GM23338 (cell line): ENCODE measurements at regions not wholly inside any gene's neighbourhood (a gene's known extent, or its start where the extent isn't known, plus 50 kb on each side); places are given as distances from the start of the nearest gene placed in this dataset.

Experiments
- ATAC-seq: fragments of 200-7000 bp; cut with Tn5 transposase; 3 replicates; pipeline ENCODE4 v1.9.1; 2020
- DNase-seq: peaks from one replicate; pipeline ENCODE4 v3.0.0-alpha.2; 2015; ENCODE audit warnings: low spot score
- H2AFZ ChIP-seq: fragments of 200-600 bp; sonication (generic); 2 replicates; pipeline ENCODE4 v1.8.0; 2016; ENCODE audit warnings: antibody characterized with exemption, mild to moderate bottlenecking, moderate library complexity
- H3F3A ChIP-seq: fragments of 200-600 bp; sonication (generic); replicated peaks from 2 replicates; pipeline ENCODE4 v1.8.0; 2017; ENCODE audit warnings: antibody characterized with exemption, mixed run types, low read depth
- H3K27ac ChIP-seq: fragments of 200-600 bp; sonication (generic); 2 replicates; pipeline ENCODE4 v1.6.1; 2016; ENCODE audit warnings: low read depth
- H3K27me3 ChIP-seq: fragments of 200-600 bp; sonication (generic); 2 replicates; pipeline ENCODE4 v1.8.0; 2016; ENCODE audit warnings: mild to moderate bottlenecking, mixed run types, moderate library complexity; ENCODE audit not compliant: insufficient read depth
- H3K36me3 ChIP-seq: fragments of 200-600 bp; sonication (generic); 2 replicates; pipeline ENCODE4 v1.8.0; 2016; ENCODE audit warnings: mild to moderate bottlenecking; ENCODE audit not compliant: insufficient read depth
- H3K4me1 ChIP-seq: fragments of 200-600 bp; sonication (generic); 2 replicates; pipeline ENCODE4 v1.8.0; 2016; ENCODE audit warnings: mild to moderate bottlenecking, moderate library complexity; ENCODE audit not compliant: insufficient read depth
- H3K4me2 ChIP-seq: fragments of 200-600 bp; sonication (generic); 2 replicates; pipeline ENCODE4 v1.7.1; 2017; ENCODE audit warnings: mixed run types
- H3K4me3 ChIP-seq: fragments of 200-600 bp; sonication (generic); 2 replicates; pipeline ENCODE4 v1.6.1; 2016; ENCODE audit warnings: mixed run types
- H3K79me2 ChIP-seq: fragments of 200-600 bp; sonication (generic); replicated peaks from 2 replicates; pipeline ENCODE4 v1.8.0; 2017; ENCODE audit warnings: mild to moderate bottlenecking; ENCODE audit not compliant: insufficient read depth
- H3K9me2 ChIP-seq: fragments of 200-600 bp; sonication (generic); 2 replicates; pipeline ENCODE4 v1.8.0; 2017; ENCODE audit not compliant: insufficient read depth
- H4K20me1 ChIP-seq: fragments of 200-600 bp; sonication (generic); replicated peaks from 2 replicates; pipeline ENCODE4 v1.8.0; 2017; ENCODE audit warnings: mild to moderate bottlenecking; ENCODE audit not compliant: insufficient read depth
- H3K27ac Mint-ChIP-seq: 2 replicates; pipeline ENCODE4 v1.8.0; 2020; ENCODE audit warnings: inconsistent platforms, mild to moderate bottlenecking, moderate library complexity, mixed read lengths
- H3K27me3 Mint-ChIP-seq: 3 replicates; pipeline ENCODE4 v1.8.0; 2022; ENCODE audit warnings: low read depth, mild to moderate bottlenecking, moderate library complexity, mixed read lengths, inconsistent platforms; ENCODE audit not compliant: insufficient read depth, poor library complexity
- H3K36me3 Mint-ChIP-seq: 3 replicates; pipeline ENCODE4 v1.8.0; 2021; ENCODE audit warnings: low read depth, mild to moderate bottlenecking, inconsistent platforms, moderate library complexity, mixed read lengths
- H3K4me1 Mint-ChIP-seq: 3 replicates; pipeline ENCODE4 v1.8.0; 2020; ENCODE audit warnings: mild to moderate bottlenecking, inconsistent platforms, mixed read lengths
- H3K4me3 Mint-ChIP-seq: 3 replicates; pipeline ENCODE4 v1.8.0; 2021; ENCODE audit warnings: moderate library complexity, mild to moderate bottlenecking, inconsistent platforms, mixed read lengths
- H3K9me3 Mint-ChIP-seq: 3 replicates; pipeline ENCODE4 v1.8.0; 2020; ENCODE audit warnings: moderate library complexity, mild to moderate bottlenecking, inconsistent platforms, mixed read lengths
- CREB1 ChIP-seq: fragments of 250-450 bp; sonication (Bioruptor Pico); IDR thresholded peaks from 2 replicates; pipeline ENCODE4 v1.5.0; 2020; ENCODE audit warnings: low read depth, mild to moderate bottlenecking, moderate library complexity
- EZH2 ChIP-seq: fragments of 200-600 bp; sonication (generic); IDR thresholded peaks from one replicate; pipeline ENCODE4 v1.8.0; 2017; ENCODE audit warnings: antibody characterized with exemption, mild to moderate bottlenecking, low read depth; ENCODE audit not compliant: unreplicated experiment
- EZH2phosphoT487 ChIP-seq: fragments of 200-600 bp; sonication (generic); IDR thresholded peaks from one replicate; pipeline ENCODE4 v1.8.1; 2018; ENCODE audit warnings: antibody characterized with exemption; ENCODE audit not compliant: unreplicated experiment
- JUNB ChIP-seq: IDR thresholded peaks from one replicate; pipeline ENCODE4 v1.6.1; 2016; ENCODE audit warnings: antibody characterized with exemption; ENCODE audit not compliant: unreplicated experiment
- NANOG ChIP-seq: IDR thresholded peaks from 2 replicates; pipeline ENCODE4 v1.6.1; 2016; ENCODE audit warnings: antibody characterized with exemption, borderline replicate concordance
- POLR2AphosphoS5 ChIP-seq: IDR thresholded peaks from 2 replicates; pipeline ENCODE4 v1.6.1; 2016; ENCODE audit warnings: antibody characterized with exemption, low read depth
- STAT1 ChIP-seq: IDR thresholded peaks from one replicate; pipeline ENCODE4 v1.6.1; 2016; ENCODE audit warnings: antibody characterized with exemption; ENCODE audit not compliant: unreplicated experiment
- ZNF114 ChIP-seq: fragments of 250-450 bp; sonication (Bioruptor Pico); IDR thresholded peaks from 2 replicates; pipeline ENCODE4 v1.5.0; 2020; ENCODE audit warnings: mild to moderate bottlenecking, moderate library complexity
- ZNF331 ChIP-seq: fragments of 250-450 bp; sonication (Bioruptor Pico); IDR thresholded peaks from 2 replicates; pipeline ENCODE4 v1.5.0; 2020; ENCODE audit warnings: low read depth, mild to moderate bottlenecking, moderate library complexity
- TF ChIP-seq, protein P1 (sequence below): IDR thresholded peaks from 2 replicates; pipeline ENCODE4 v1.6.1; 2016; ENCODE audit warnings: antibody characterized with exemption
- TF ChIP-seq, protein P2 (sequence below), 2 experiments: fragments of 200-600 bp in 1 of 2; sonication (generic) in 1 of 2; conservative IDR thresholded peaks; 2 replicates each; pipeline versions ENCODE4 v1.5.1 to v1.6.1; 2016 to 2017; ENCODE audit warnings: antibody characterized with exemption in 2 of 2, low read depth in 2 of 2, mild to moderate bottlenecking in 2 of 2, moderate library complexity in 1 of 2
- TF ChIP-seq, protein P3 (sequence below): IDR thresholded peaks from one replicate; pipeline ENCODE4 v1.6.1; 2018; ENCODE audit warnings: antibody characterized with exemption; ENCODE audit not compliant: unreplicated experiment
- TF ChIP-seq, protein P4 (sequence below): fragments of 250-450 bp; sonication (Bioruptor Pico); IDR thresholded peaks from 2 replicates; pipeline ENCODE4 v1.5.0; 2020; ENCODE audit warnings: mild to moderate bottlenecking, moderate library complexity

DNA sequence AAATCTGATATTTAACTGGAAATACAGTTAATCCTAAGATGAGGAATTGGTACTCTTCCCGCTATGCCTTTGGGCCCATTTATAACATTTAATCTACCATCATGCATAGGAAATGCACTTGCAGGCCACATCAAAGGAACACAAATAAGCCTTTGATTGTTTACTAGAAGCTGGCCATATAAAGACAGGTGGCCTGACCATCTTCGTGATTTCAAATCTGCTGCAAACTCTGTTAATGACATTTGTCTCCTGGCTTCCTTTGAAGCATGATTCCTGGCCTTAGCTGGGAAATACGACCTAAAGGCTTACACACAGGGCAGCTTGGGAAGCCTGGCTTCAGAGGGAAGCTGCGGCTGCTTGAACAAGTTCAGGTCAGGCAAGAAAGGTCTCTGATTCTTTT is 552.1 kb downstream of the CDH26 start:
- H3K36me3 Mint-ChIP-seq: no peaks in the 10 kb centered on the region; the same call in 2 of the 3 replicates
- Histone ChIP-seq H2AFZ (no peak overlapping the region), H4K20me1 (no peaks in the 10 kb centered on the region), H3K27ac (no peak overlapping the region), H3K9me2 (no peaks in the 10 kb centered on the region), H3K79me2 (no peaks in the 10 kb centered on the region), H3K4me3 (no peak overlapping the region), H3K36me3 (peaks cover 6% of the 10 kb centered on the region; the same call in 1 of the 2 replicates), H3K27me3 (no peaks in the 10 kb centered on the region), H3F3A (no peaks in the 10 kb centered on the region), H3K4me1 (no peaks in the 10 kb centered on the region), H3K4me2 (no peak overlapping the region)
- TF ChIP-seq ZNF114 (CRISPR knock-in tag): no peak
- TF ChIP-seq, protein P1, sequence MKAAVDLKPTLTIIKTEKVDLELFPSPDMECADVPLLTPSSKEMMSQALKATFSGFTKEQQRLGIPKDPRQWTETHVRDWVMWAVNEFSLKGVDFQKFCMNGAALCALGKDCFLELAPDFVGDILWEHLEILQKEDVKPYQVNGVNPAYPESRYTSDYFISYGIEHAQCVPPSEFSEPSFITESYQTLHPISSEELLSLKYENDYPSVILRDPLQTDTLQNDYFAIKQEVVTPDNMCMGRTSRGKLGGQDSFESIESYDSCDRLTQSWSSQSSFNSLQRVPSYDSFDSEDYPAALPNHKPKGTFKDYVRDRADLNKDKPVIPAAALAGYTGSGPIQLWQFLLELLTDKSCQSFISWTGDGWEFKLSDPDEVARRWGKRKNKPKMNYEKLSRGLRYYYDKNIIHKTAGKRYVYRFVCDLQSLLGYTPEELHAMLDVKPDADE: no peak
- TF ChIP-seq JUNB: no peak
- TF ChIP-seq, protein P2, sequence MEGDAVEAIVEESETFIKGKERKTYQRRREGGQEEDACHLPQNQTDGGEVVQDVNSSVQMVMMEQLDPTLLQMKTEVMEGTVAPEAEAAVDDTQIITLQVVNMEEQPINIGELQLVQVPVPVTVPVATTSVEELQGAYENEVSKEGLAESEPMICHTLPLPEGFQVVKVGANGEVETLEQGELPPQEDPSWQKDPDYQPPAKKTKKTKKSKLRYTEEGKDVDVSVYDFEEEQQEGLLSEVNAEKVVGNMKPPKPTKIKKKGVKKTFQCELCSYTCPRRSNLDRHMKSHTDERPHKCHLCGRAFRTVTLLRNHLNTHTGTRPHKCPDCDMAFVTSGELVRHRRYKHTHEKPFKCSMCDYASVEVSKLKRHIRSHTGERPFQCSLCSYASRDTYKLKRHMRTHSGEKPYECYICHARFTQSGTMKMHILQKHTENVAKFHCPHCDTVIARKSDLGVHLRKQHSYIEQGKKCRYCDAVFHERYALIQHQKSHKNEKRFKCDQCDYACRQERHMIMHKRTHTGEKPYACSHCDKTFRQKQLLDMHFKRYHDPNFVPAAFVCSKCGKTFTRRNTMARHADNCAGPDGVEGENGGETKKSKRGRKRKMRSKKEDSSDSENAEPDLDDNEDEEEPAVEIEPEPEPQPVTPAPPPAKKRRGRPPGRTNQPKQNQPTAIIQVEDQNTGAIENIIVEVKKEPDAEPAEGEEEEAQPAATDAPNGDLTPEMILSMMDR (conservative IDR thresholded peaks at IDR 0.05; ENCODE audit: low read depth in 2 of 2): no peak
- TF ChIP-seq CREB1 (CRISPR knock-in tag): no peak
- no peak for TF ChIP-seq ZNF331 (CRISPR knock-in tag)
- no peak for TF ChIP-seq EZH2phosphoT487
- no peak for TF ChIP-seq STAT1
- TF ChIP-seq, protein P3, sequence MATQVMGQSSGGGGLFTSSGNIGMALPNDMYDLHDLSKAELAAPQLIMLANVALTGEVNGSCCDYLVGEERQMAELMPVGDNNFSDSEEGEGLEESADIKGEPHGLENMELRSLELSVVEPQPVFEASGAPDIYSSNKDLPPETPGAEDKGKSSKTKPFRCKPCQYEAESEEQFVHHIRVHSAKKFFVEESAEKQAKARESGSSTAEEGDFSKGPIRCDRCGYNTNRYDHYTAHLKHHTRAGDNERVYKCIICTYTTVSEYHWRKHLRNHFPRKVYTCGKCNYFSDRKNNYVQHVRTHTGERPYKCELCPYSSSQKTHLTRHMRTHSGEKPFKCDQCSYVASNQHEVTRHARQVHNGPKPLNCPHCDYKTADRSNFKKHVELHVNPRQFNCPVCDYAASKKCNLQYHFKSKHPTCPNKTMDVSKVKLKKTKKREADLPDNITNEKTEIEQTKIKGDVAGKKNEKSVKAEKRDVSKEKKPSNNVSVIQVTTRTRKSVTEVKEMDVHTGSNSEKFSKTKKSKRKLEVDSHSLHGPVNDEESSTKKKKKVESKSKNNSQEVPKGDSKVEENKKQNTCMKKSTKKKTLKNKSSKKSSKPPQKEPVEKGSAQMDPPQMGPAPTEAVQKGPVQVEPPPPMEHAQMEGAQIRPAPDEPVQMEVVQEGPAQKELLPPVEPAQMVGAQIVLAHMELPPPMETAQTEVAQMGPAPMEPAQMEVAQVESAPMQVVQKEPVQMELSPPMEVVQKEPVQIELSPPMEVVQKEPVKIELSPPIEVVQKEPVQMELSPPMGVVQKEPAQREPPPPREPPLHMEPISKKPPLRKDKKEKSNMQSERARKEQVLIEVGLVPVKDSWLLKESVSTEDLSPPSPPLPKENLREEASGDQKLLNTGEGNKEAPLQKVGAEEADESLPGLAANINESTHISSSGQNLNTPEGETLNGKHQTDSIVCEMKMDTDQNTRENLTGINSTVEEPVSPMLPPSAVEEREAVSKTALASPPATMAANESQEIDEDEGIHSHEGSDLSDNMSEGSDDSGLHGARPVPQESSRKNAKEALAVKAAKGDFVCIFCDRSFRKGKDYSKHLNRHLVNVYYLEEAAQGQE: no peak
- TF ChIP-seq NANOG: no peak
- TF ChIP-seq EZH2: no peak
- TF ChIP-seq POLR2AphosphoS5: no peak
- TF ChIP-seq, protein P4, sequence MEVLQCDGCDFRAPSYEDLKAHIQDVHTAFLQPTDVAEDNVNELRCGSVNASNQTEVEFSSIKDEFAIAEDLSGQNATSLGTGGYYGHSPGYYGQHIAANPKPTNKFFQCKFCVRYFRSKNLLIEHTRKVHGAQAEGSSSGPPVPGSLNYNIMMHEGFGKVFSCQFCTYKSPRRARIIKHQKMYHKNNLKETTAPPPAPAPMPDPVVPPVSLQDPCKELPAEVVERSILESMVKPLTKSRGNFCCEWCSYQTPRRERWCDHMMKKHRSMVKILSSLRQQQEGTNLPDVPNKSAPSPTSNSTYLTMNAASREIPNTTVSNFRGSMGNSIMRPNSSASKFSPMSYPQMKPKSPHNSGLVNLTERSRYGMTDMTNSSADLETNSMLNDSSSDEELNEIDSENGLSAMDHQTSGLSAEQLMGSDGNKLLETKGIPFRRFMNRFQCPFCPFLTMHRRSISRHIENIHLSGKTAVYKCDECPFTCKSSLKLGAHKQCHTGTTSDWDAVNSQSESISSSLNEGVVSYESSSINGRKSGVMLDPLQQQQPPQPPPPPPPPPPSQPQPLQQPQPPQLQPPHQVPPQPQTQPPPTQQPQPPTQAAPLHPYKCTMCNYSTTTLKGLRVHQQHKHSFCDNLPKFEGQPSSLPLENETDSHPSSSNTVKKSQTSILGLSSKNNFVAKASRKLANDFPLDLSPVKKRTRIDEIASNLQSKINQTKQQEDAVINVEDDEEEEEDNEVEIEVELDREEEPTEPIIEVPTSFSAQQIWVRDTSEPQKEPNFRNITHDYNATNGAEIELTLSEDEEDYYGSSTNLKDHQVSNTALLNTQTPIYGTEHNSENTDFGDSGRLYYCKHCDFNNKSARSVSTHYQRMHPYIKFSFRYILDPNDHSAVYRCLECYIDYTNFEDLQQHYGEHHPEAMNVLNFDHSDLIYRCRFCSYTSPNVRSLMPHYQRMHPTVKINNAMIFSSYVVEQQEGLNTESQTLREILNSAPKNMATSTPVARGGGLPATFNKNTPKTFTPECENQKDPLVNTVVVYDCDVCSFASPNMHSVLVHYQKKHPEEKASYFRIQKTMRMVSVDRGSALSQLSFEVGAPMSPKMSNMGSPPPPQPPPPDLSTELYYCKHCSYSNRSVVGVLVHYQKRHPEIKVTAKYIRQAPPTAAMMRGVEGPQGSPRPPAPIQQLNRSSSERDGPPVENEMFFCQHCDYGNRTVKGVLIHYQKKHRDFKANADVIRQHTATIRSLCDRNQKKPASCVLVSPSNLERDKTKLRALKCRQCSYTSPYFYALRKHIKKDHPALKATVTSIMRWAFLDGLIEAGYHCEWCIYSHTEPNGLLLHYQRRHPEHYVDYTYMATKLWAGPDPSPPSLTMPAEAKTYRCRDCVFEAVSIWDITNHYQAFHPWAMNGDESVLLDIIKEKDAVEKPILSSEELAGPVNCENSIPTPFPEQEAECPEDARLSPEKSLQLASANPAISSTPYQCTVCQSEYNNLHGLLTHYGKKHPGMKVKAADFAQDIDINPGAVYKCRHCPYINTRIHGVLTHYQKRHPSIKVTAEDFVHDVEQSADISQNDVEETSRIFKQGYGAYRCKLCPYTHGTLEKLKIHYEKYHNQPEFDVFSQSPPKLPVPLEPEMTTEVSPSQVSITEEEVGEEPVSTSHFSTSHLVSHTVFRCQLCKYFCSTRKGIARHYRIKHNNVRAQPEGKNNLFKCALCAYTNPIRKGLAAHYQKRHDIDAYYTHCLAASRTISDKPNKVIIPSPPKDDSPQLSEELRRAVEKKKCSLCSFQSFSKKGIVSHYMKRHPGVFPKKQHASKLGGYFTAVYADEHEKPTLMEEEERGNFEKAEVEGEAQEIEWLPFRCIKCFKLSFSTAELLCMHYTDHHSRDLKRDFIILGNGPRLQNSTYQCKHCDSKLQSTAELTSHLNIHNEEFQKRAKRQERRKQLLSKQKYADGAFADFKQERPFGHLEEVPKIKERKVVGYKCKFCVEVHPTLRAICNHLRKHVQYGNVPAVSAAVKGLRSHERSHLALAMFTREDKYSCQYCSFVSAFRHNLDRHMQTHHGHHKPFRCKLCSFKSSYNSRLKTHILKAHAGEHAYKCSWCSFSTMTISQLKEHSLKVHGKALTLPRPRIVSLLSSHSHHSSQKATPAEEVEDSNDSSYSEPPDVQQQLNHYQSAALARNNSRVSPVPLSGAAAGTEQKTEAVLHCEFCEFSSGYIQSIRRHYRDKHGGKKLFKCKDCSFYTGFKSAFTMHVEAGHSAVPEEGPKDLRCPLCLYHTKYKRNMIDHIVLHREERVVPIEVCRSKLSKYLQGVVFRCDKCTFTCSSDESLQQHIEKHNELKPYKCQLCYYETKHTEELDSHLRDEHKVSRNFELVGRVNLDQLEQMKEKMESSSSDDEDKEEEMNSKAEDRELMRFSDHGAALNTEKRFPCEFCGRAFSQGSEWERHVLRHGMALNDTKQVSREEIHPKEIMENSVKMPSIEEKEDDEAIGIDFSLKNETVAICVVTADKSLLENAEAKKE: no peak
- H3K9me3 Mint-ChIP-seq: peaks cover 7% of the 10 kb centered on the region; the same call in 2 of the 3 replicates
- peaks cover 31% of the 10 kb centered on the region for H3K4me1 Mint-ChIP-seq
- no peak for DNase-seq
- H3K27ac Mint-ChIP-seq: no peak overlapping the region; the same call in 1 of the 2 replicates
- ATAC-seq: no peak
- no peak overlapping the region for H3K4me3 Mint-ChIP-seq
- peaks cover 6% of the 10 kb centered on the region for H3K27me3 Mint-ChIP-seq
